ENCODE measurements at regions not wholly inside any gene's neighbourhood (a gene's known extent, or its start where the extent isn't known, plus 50 kb on each side); places are given as distances from the start of the nearest gene placed in this dataset.
A peak's percentile ranks its signal among the peaks of the same experiment; 100 is the strongest.

GRCh38 chrX:9148615-9149399, 114.9 kb upstream of the FAM9B start:
- DNase-seq = no peak

- DNase-seq = no peak
These were observed 115.7 kb upstream of the FAM9B start for GRCh38 chrX:9149501-9150245.

DNA sequence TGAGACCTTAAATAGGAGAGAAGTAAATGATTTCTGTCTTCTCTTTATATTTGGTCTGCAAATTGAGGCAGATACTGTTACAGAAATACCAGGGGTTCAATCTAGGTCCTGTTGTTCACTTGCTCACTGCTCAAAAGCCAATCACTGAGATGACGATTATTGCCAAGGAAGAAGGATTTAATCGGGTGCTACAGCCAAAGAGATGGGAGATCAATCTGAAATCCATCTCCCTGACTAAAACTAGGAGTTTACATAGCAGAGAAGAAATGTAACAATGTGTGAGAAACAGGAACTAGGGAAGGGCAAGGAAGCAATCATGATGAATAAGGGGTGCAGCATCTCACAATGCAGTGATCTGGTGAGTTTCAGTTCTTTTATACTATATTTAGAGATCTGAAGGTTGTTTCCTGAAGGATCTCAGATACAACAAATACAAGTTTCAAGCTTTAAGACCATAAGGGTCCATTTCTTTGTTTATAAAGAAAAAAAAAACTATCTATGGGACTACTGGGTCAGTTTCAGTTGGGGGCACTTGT, 117.9 kb upstream of the FAM9B start:
- DNase-seq = no peak

GRCh38 chrX:9153300-9153699, 119.4 kb upstream of the FAM9B start:
- no peak for DNase-seq

- no peak for DNase-seq
These were observed 124.7 kb upstream of the FAM9B start for GRCh38 chrX:9158611-9159010.

DNA sequence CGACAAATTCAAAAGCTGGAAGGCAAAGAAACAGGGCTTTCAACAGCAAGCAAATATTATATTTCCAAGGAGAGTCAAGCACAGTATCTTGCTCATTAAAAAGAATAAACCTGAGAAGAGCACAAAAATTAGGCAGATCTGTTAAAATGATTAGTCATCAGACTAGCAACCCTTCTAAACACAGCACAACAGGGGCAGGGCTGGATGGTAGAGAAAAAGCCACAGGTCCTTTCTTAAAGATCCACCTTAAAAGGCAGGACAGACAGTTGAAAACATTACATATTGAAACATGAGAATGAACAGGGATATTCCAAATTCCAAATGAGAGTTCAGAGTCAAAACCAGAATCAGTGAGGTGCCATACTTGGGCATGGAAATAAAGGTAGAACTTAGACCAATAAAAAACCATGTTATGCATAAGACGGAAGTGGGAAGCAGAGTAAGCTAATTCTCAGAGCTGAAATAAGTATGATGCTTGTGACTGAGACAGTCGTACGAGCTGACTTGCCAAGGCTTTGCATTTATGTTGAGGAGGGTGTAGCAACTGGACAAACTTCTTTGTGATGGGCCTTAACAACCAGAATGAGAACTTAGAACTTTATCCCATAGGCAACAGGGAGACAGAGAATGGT, 126.9 kb upstream of the FAM9B start:
- no peak for DNase-seq

DNA sequence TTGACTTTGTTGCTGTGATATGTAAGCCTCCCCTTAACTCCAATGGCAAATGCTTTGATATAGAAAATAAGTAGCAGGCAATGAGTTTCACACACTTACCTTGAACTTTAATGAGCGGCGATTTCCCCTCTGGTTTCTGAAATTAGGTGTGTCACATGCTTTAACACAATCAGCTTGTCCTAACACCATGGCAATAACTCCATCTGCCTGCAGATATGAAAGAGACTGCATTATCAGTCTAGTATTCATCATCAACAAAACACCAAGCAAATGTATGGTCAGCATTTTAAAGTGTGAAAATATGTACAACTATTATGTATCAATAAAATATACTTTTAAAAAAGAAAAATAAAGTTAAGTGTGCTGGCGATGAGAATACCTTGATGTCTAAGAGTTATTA, 128.8 kb upstream of the FAM9B start:
- no peak for DNase-seq

DNA sequence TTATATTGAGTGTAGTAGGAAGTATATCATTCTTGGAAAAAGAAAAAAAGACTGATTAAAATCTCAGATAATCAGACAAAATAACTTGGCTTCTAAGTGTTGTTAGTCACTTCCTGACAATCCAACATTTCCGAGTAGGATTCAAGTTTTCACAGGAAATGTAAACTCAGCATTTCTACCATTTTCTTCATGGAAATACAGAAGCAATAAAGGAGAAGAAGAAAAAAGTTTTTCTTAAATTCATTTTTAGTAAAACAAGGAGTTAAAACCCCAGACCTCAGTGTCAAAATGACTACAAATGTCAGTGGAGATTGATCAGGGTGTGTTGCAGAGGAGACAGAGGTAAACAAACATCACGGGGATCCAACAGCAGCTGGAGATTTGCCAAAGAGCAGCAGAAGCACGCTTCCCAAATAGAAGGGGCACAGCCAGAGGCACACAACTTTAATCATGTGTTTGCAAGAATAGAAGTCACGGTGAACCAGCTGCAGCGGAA, 129.3 kb upstream of the FAM9B start:
- peak; percentile 86 for DNase-seq

GRCh38 chrX:9164086-9164485, 130.2 kb upstream of the FAM9B start:
- no peak for DNase-seq

- no peak for DNase-seq
These were observed 130.9 kb upstream of the FAM9B start for GRCh38 chrX:9164533-9165426.

GRCh38 chrX:9166584-9166944, 132.6 kb upstream of the FAM9B start:
- no peak for DNase-seq

GRCh38 chrX:9171841-9172463, 138.0 kb upstream of the FAM9B start:
- DNase-seq = no peak

- DNase-seq = no peak
These were observed 138.5 kb upstream of the FAM9B start for GRCh38 chrX:9172464-9172850.

- no peak for DNase-seq
These were observed 146.7 kb upstream of the FAM9B start for GRCh38 chrX:9180623-9181022.

DNA sequence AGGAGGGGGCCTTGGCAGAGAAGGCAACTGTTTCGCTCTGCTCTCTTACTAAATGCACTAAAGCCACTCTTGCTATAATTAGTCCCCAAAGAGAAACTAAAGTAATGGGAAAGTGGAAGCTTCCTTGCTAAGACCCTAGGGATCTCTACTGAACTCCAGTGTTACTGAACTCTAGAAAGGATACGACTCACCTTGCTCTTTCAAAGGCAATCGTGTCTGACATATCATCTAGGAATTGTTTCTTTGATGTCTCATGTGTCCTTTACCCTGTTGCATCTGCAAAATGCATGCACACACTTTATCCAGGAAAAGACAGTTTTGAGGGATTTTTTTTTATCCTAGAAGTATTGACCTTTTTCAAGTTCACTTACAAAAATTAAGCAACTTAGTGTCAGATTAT, 148.1 kb upstream of the FAM9B start:
- no peak for DNase-seq

DNA sequence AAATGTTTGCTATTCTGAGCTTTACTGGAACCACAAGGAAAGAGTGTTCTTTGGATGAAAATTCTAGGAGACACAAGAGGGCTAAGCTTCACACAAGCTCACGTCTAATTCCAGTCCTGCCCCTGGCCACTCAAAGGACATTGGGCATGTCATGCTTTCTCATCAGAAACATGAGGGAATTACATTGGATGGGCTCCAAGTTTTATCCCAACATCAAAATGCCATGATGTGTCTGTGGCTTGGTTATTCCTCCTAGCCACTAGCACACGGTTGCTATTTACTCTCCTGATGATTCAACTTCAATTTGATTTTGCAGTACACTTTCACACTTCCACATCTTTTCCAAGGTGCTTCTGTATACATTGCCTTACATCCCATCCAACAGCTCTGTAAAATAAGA, 149.6 kb upstream of the FAM9B start:
- no peak for DNase-seq

GRCh38 chrX:9184211-9184610, 150.3 kb upstream of the FAM9B start:
- no peak for DNase-seq

DNA sequence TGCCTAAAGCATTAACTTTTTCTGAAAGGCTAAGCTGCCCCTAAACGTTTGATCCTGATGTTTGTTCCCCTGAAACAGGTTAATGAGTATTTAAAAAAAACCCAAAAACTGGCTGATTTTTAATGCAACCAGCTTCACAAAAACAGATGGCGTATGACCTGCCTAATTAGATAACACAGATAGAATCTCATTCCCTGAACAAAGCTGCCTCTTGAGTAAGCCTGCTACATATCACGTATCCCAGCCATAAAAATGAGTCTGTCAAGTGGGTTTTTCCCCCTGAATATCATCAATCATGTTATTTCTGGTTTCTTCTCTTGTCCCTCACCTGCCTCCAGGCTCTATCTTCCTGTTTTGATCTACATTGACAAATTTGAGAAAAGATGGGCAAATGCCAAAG, 154.2 kb upstream of the FAM9B start:
- peak; percentile 14 for DNase-seq

- DNase-seq = peak; percentile 49
These were observed 155.4 kb upstream of the FAM9B start for GRCh38 chrX:9189286-9189685.

GRCh38 chrX:9191392-9191791, 157.5 kb upstream of the FAM9B start:
- DNase-seq = no peak

DNA sequence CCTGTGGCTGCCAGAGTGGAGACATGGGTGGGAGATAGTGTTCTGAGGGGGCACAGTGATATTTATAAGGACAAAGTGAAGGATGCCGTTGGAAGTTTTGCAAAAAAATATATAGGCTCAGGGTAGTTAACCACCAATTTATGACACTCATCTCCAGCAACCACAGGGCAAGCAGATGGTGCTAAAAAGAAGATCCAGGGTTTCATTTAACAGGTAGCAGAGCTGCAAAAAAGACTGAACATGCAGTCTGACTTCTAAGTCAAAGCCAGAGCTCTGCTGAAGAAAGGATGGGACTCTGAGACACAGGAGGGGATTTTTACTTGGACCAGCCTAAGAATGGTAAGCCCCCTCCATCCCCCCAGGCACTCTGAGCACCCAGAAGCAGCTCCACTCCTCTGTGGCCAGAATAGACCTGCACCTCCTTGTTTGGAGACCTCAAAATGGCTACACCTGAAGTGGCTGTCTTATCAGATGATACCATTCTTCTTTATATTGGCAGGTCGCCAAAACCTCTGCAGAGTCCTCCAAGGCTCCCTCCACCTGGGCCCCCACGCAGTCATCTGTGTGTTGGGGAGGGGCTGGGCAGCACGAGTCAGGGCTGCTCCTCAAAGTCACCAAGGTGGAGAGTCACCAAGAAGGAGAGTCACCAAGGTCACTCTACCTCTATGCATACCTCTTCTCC, 161.4 kb upstream of the FAM9B start:
- peak; percentile 14 for DNase-seq

All from NCI-H345 (cell line).